NCI-H2196 (cell line): ENCODE measurements at regions not wholly inside any gene's neighbourhood (a gene's known extent, or its start where the extent isn't known, plus 50 kb on each side); places are given as distances from the start of the nearest gene placed in this dataset.
A peak's percentile ranks its signal among the peaks of the same experiment; 100 is the strongest.

ENCODE experiments used
- DNase-seq: peaks from one replicate; lab custom pipeline; 2025; ENCODE audit not compliant: unreplicated experiment; lab: John Stamatoyannopoulos, UW

- no peak for DNase-seq
These were observed 838.2 kb downstream of the MAFB start for GRCh38 chr20:39850821-39851330.

- DNase-seq, result no peak
These were observed 838.8 kb downstream of the MAFB start for GRCh38 chr20:39850246-39850645.

- peak; percentile 61 for DNase-seq
These were observed 839.4 kb downstream of the MAFB start for GRCh38 chr20:39849664-39850063.

GRCh38 chr20:39849171-39849570, 839.9 kb downstream of the MAFB start:
- no peak for DNase-seq

- no peak for DNase-seq
These were observed 849.5 kb downstream of the MAFB start for GRCh38 chr20:39839399-39840119.

GRCh38 chr20:39837561-39837960, 851.5 kb downstream of the MAFB start:
- DNase-seq, result no peak

GRCh38 chr20:39835130-39835842, 853.8 kb downstream of the MAFB start:
- DNase-seq, result no peak

GRCh38 chr20:39830903-39831302, 858.1 kb downstream of the MAFB start:
- DNase-seq, result no peak

GRCh38 chr20:39829661-39830060, 859.4 kb downstream of the MAFB start:
- no peak for DNase-seq

GRCh38 chr20:39829256-39829655, 859.8 kb downstream of the MAFB start:
- no peak for DNase-seq

- no peak for DNase-seq
These were observed 863.1 kb downstream of the MAFB start for GRCh38 chr20:39825950-39826349.

- DNase-seq, result no peak
These were observed 863.4 kb downstream of the DHX35 start for GRCh38 chr20:39825524-39825923.

- DNase-seq, result no peak
These were observed 861.1 kb downstream of the DHX35 start for GRCh38 chr20:39823224-39823623.

GRCh38 chr20:39822667-39823066, 860.5 kb downstream of the DHX35 start:
- DNase-seq, result no peak

GRCh38 chr20:39813190-39813829, 851.2 kb downstream of the DHX35 start:
- DNase-seq, result no peak

GRCh38 chr20:39812116-39812515, 850.0 kb downstream of the DHX35 start:
- DNase-seq, result no peak

GRCh38 chr20:39810309-39810708, 848.2 kb downstream of the DHX35 start:
- DNase-seq, result no peak

- DNase-seq, result no peak
These were observed 846.5 kb downstream of the DHX35 start for GRCh38 chr20:39808613-39809012.

GRCh38 chr20:39800548-39800947, 838.4 kb downstream of the DHX35 start:
- no peak for DNase-seq

- no peak for DNase-seq
These were observed 838.0 kb downstream of the DHX35 start for GRCh38 chr20:39800111-39800510.

- no peak for DNase-seq
These were observed 837.3 kb downstream of the DHX35 start for GRCh38 chr20:39799366-39799965.
